GM12878 (cell line): ENCODE measurements at regions not wholly inside any gene's neighbourhood (a gene's known extent, or its start where the extent isn't known, plus 50 kb on each side); places are given as distances from the start of the nearest gene placed in this dataset.

Experiments
- ATAC-seq: fragments of 200-7000 bp; cut with Tn5 transposase; 3 replicates; pipeline ENCODE4 v1.9.1; 2020; ENCODE audit warnings: mild to moderate bottlenecking, moderate library complexity
- BruUV-seq: library from RNA; stranded (reverse); fragments of 400-500 nt; replicated peaks from 2 replicates; lab custom pipeline; 2021; lab: Mats Ljungman, UMichigan
- CTCF ChIA-PET: fragments of 300-600 bp; sonication (Branson Sonifier 250); formaldehyde crosslinking; extraction: SDS; loops from one replicate; lab custom pipeline; 2021; ENCODE audit warnings: inconsistent platforms; lab: Yijun Ruan, JAX
- POLR2A ChIA-PET: fragments of 350-600 bp; formaldehyde crosslinking; extraction: SDS; loops from one replicate; lab custom pipeline; 2021; ENCODE audit warnings: inconsistent platforms; lab: Charles Lee
- RAD21 ChIA-PET: fragments of 300-600 bp; sonication (Branson Sonifier 250); formaldehyde crosslinking; loops from one replicate; lab custom pipeline; 2023; ENCODE audit warnings: antibody characterized with exemption; ENCODE audit not compliant: unreplicated experiment; lab: Charles Lee
- SMC1A ChIA-PET: fragments of 300-600 bp; sonication (Branson Sonifier 250); formaldehyde crosslinking; loops from one replicate; lab custom pipeline; 2023; ENCODE audit not compliant: unreplicated experiment, uncharacterized antibody; lab: Charles Lee
- DNase-seq: peaks from one replicate; pipeline ENCODE4 v3.0.0-alpha.2; 2011; ENCODE audit warnings: low read depth, low spot score
- FAIRE-seq: peaks from 3 replicates; lab custom pipeline; 2011; peaks lifted over from hg19 to GRCh38; lab: Jason Lieb, UNC
- H2AFZ ChIP-seq: 2 replicates; pipeline ENCODE4 v1.6.0; 2011; ENCODE audit warnings: low read depth, low read length, control low read depth; ENCODE audit not compliant: control insufficient read depth
- H3K27ac ChIP-seq: 2 replicates; pipeline ENCODE4 v1.5.1; 2011; ENCODE audit warnings: control low read depth; ENCODE audit not compliant: control insufficient read depth, insufficient read depth
- H3K27me3 ChIP-seq, 2 experiments: replicated peaks in 1 of 2; 2 replicates each; pipeline versions ENCODE4 v1.6.0 to v1.6.1; 2011; ENCODE audit warnings: low read length in 1 of 2; ENCODE audit not compliant: control insufficient read depth in 2 of 2, insufficient read depth in 2 of 2
- H3K36me3 ChIP-seq, 2 experiments: 2 replicates each; pipeline ENCODE4 v1.5.1; 2011; ENCODE audit warnings: low read length in 1 of 2; ENCODE audit not compliant: control insufficient read depth in 2 of 2, insufficient read depth in 2 of 2
- H3K4me1 ChIP-seq: 2 replicates; pipeline ENCODE4 v1.6.1; 2011; ENCODE audit warnings: mild to moderate bottlenecking, low read length, moderate library complexity, mixed read lengths; ENCODE audit not compliant: control insufficient read depth, insufficient read depth
- H3K4me2 ChIP-seq: 2 replicates; pipeline ENCODE4 v1.6.0; 2011; ENCODE audit warnings: control low read depth; ENCODE audit not compliant: control insufficient read depth, insufficient read depth
- H3K4me3 ChIP-seq: fragments of 200-600 bp; sonication (generic); 2 replicates; pipeline ENCODE4 v1.5.1; 2016
- H3K79me2 ChIP-seq: 2 replicates; pipeline ENCODE4 v1.6.0; 2011; ENCODE audit warnings: low read length; ENCODE audit not compliant: control insufficient read depth, insufficient read depth
- H3K9ac ChIP-seq: 2 replicates; pipeline ENCODE4 v1.8.0; 2011; ENCODE audit warnings: low read length, control low read depth, mixed read lengths; ENCODE audit not compliant: control insufficient read depth, insufficient read depth
- H3K9me3 ChIP-seq: replicated peaks from 3 replicates; pipeline ENCODE4 v1.5.1; 2011; ENCODE audit warnings: mild to moderate bottlenecking, low read length; ENCODE audit not compliant: control insufficient read depth, insufficient read depth
- H4K20me1 ChIP-seq: 2 replicates; pipeline ENCODE4 v1.6.0; 2011; ENCODE audit not compliant: control insufficient read depth, insufficient read depth
- GATAD2B ChIP-seq: fragments of 450-650 bp; conservative IDR thresholded peaks from 2 replicates; pipeline ENCODE4 v1.6.1; 2017; ENCODE audit warnings: low read depth, mild to moderate bottlenecking, moderate library complexity
- KDM1A ChIP-seq: fragments of 200-600 bp; sonication (generic); IDR thresholded peaks from 2 replicates; pipeline ENCODE4 v1.6.1; 2016; ENCODE audit warnings: borderline replicate concordance
- KLF5 ChIP-seq: fragments of 450-650 bp; IDR thresholded peaks from 2 replicates; pipeline ENCODE4 v1.6.1; 2014; ENCODE audit warnings: mild to moderate bottlenecking; ENCODE audit not compliant: partially characterized antibody
- NRF1 ChIP-seq: conservative IDR thresholded peaks from 2 replicates; pipeline ENCODE4 v1.6.1; 2011; ENCODE audit warnings: mild to moderate bottlenecking, low read depth, low read length, improper control_type of control experiment
- PAX8 ChIP-seq: fragments of 450-650 bp; IDR thresholded peaks from 2 replicates; pipeline ENCODE4 v1.6.1; 2017; ENCODE audit warnings: mild to moderate bottlenecking, moderate library complexity
- TCF3 ChIP-seq: IDR thresholded peaks from 2 replicates; pipeline ENCODE4 v1.6.1; 2012; ENCODE audit warnings: low read depth, mild to moderate bottlenecking, low read length, borderline replicate concordance; ENCODE audit not compliant: insufficient read depth
- ZNF384 ChIP-seq: IDR thresholded peaks from 2 replicates; pipeline ENCODE4 v1.6.1; 2012; ENCODE audit warnings: low read depth, mild to moderate bottlenecking, low read length, improper control_type of control experiment, borderline replicate concordance
- WGBS: methylation state at CpG from one replicate; pipeline ENCODE4 v1.1.6; 2016; ENCODE audit warnings: low lambda C conversion rate; ENCODE audit not compliant: insufficient replicate concordance, insufficient coverage; ENCODE audit errors: missing lambda C conversion rate; 5-methylcytosine and 5-hydroxymethylcytosine counted together
- in situ Hi-C: fragments of 300-500 bp; cut with MboI; formaldehyde crosslinking; loops from 9 replicates; pipeline ENCODE4 v1.14.3; 2018; ENCODE audit warnings: mixed read lengths
- intact Hi-C: fragments of 100-400 bp; cut with micrococcal nuclease; formaldehyde crosslinking; loops from one replicate; pipeline ENCODE4 v1.14.2; 2022; ENCODE audit not compliant: unreplicated experiment
- TF ChIP-seq, protein P1 (sequence below): IDR thresholded peaks from 2 replicates; pipeline ENCODE4 v1.6.1; 2011; ENCODE audit warnings: borderline replicate concordance, low read depth, mild to moderate bottlenecking, moderate library complexity, low read length; ENCODE audit not compliant: insufficient read depth, poor library complexity, severe bottlenecking
- TF ChIP-seq, protein P2 (sequence below): IDR thresholded peaks from 2 replicates; pipeline ENCODE4 v1.6.1; 2012; ENCODE audit warnings: mild to moderate bottlenecking, low read depth, low read length
- TF ChIP-seq, protein P3 (sequence below): fragments of 150-350 bp; IDR thresholded peaks from 2 replicates; pipeline ENCODE4 v1.6.1; 2014; ENCODE audit warnings: mild to moderate bottlenecking, low read depth, low read length

DNA sequence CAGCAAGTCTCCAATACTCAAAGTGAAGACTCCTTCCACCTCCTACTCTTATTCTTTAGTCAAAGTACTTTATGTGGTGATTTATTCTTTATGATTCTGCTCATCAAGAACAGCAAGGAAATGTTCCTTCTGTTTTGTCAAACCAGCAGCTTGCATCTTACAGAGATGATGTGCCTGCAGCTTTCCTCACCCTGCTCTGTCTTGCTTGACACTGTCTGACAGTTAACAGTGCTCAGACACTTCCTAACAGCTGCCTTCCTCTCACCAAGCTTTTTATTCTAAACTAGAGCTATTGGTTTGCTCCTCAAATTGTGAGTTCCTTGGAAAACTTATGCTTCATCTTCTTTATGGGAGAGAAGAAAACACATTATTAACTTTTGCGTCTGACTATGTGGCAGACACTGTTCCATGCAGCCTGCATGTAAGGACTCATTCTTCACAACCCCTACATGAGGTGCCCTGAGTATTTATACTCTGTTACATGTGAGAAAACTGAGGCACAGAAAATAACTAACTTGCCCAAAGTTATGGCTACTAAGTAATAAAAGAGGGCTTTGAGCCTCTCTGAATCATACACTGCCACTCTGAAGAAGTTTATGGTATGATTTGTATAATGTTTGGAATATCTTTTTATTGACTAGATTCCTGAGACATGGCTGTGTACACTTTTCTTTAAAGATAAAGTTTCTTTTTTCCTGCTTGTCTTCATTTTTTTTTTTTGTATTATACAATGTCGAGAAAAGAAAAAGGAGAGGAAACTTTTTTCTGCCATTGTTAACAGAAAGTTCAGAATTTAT, 723.3 kb upstream of the DDX18 start (continued):
- TF ChIP-seq, protein P1, sequence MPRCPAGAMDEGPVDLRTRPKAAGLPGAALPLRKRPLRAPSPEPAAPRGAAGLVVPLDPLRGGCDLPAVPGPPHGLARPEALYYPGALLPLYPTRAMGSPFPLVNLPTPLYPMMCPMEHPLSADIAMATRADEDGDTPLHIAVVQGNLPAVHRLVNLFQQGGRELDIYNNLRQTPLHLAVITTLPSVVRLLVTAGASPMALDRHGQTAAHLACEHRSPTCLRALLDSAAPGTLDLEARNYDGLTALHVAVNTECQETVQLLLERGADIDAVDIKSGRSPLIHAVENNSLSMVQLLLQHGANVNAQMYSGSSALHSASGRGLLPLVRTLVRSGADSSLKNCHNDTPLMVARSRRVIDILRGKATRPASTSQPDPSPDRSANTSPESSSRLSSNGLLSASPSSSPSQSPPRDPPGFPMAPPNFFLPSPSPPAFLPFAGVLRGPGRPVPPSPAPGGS: no peak
- no peak for TF ChIP-seq KLF5
- TF ChIP-seq GATAD2B: no peak
- no peak for TF ChIP-seq PAX8

DNA sequence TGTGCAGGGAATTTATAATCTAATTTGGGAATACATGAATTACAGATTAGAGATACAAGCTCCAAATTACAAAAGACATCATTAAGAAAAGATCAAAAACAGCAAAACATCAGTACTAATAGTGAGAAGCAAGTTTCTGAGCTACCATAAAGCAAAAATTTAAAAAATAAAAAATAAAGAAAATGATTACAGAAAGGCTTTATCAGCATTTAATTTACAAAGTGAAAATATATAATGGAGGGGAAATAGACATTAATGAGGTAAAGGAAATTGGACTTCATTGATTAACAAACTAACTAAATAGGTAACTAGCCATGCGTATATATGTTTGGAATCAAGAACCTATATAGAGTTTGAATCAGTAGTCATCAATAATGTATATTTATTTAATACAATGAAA, 712.9 kb upstream of the DDX18 start:
- SMC1A ChIA-PET: interaction anchor here (1.5 kb wide), 1 partner anchor 13 kb away, joined by 4 read pairs; no protein-coding TSS in a partner anchor

More for the DNA sequence above, 712.9 kb upstream of the DDX18 start:
- Histone ChIP-seq H3K4me2 (no peak overlapping the region), H3K4me1 (no peaks in the 10 kb centered on the region), H3K9me3 (no peaks in the 10 kb centered on the region), H3K4me3 (no peak overlapping the region), H3K79me2 (no peaks in the 10 kb centered on the region), H3K9ac (no peak overlapping the region), H3K27me3 (no peaks in the 10 kb centered on the region), H3K36me3 (no peaks in the 10 kb centered on the region), H2AFZ (no peak overlapping the region), H3K27ac (no peak overlapping the region), H4K20me1 (no peaks in the 10 kb centered on the region)
- no peak for ATAC-seq
- RAD21 ChIA-PET: no interaction called here
- TF ChIP-seq, protein P2, sequence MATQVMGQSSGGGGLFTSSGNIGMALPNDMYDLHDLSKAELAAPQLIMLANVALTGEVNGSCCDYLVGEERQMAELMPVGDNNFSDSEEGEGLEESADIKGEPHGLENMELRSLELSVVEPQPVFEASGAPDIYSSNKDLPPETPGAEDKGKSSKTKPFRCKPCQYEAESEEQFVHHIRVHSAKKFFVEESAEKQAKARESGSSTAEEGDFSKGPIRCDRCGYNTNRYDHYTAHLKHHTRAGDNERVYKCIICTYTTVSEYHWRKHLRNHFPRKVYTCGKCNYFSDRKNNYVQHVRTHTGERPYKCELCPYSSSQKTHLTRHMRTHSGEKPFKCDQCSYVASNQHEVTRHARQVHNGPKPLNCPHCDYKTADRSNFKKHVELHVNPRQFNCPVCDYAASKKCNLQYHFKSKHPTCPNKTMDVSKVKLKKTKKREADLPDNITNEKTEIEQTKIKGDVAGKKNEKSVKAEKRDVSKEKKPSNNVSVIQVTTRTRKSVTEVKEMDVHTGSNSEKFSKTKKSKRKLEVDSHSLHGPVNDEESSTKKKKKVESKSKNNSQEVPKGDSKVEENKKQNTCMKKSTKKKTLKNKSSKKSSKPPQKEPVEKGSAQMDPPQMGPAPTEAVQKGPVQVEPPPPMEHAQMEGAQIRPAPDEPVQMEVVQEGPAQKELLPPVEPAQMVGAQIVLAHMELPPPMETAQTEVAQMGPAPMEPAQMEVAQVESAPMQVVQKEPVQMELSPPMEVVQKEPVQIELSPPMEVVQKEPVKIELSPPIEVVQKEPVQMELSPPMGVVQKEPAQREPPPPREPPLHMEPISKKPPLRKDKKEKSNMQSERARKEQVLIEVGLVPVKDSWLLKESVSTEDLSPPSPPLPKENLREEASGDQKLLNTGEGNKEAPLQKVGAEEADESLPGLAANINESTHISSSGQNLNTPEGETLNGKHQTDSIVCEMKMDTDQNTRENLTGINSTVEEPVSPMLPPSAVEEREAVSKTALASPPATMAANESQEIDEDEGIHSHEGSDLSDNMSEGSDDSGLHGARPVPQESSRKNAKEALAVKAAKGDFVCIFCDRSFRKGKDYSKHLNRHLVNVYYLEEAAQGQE: no peak
- TF ChIP-seq TCF3: no peak
- no peak for TF ChIP-seq NRF1
- TF ChIP-seq KDM1A: no peak
- TF ChIP-seq, protein P3, sequence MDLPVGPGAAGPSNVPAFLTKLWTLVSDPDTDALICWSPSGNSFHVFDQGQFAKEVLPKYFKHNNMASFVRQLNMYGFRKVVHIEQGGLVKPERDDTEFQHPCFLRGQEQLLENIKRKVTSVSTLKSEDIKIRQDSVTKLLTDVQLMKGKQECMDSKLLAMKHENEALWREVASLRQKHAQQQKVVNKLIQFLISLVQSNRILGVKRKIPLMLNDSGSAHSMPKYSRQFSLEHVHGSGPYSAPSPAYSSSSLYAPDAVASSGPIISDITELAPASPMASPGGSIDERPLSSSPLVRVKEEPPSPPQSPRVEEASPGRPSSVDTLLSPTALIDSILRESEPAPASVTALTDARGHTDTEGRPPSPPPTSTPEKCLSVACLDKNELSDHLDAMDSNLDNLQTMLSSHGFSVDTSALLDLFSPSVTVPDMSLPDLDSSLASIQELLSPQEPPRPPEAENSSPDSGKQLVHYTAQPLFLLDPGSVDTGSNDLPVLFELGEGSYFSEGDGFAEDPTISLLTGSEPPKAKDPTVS: no peak
- no peak for TF ChIP-seq ZNF384
- FAIRE-seq: no peak
- DNase-seq: no peak
- BruUV-seq: no TSS peak
- 90% methylated on average over 1 of the region's 1 CpG for WGBS
- intact Hi-C loops (no loop called here), in situ Hi-C loops (no loop called here)
- CTCF ChIA-PET: no interaction called here
- POLR2A ChIA-PET: no interaction called here
